ENCODE measurements at regions not wholly inside any gene's neighbourhood (a gene's known extent, or its start where the extent isn't known, plus 50 kb on each side); places are given as distances from the start of the nearest gene placed in this dataset.

MicroRNAs encoded in the stretch of these regions (microRNA counts, 767-probe panel; counts per million panel counts)
- 0 to 358 counts per million in 2 donors for microRNA hsa-miR-548i

Small RNA genes in the stretch of these regions (microRNA-seq; reads per million reads assigned to microRNA genes)
- gene MIR548I1 (ENCODE audit: borderline number of aligned reads in 1 of 2, borderline replicate concordance in 2 of 2), result 0 reads per million in 2 donors

All from lower leg skin (tissue), 2 donors.